HG02870 (cell line): ENCODE measurements at regions not wholly inside any gene's neighbourhood (a gene's known extent, or its start where the extent isn't known, plus 50 kb on each side); places are given as distances from the start of the nearest gene placed in this dataset.

Experiments used
- ATAC-seq: cut with Tn5 transposase; IDR thresholded peaks from one replicate; pipeline ENCODE4 v1.9.1; 2021; ENCODE audit warnings: mild to moderate bottlenecking, moderate library complexity; ENCODE audit not compliant: unreplicated experiment

DNA sequence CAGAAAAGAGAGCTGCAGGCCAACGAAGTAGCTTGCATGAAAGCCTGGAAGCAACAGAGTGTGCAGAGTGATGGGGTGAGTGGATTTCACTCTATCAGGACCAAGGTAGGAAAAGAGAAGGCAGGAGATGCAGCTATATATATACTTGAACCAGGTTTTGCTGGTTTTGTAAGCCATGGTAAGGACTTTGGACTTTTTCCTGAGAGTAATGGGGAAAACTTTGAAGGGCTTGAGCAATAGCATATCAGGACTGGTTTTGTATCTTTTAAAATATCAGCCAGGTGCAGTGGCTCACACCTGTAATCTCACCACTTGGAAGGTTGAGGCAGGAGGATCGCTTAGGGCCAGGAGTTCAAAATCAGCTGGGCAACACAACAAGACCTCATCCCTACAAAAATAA, 120.6 kb upstream of the NRP1 start:
- no peak for ATAC-seq

DNA sequence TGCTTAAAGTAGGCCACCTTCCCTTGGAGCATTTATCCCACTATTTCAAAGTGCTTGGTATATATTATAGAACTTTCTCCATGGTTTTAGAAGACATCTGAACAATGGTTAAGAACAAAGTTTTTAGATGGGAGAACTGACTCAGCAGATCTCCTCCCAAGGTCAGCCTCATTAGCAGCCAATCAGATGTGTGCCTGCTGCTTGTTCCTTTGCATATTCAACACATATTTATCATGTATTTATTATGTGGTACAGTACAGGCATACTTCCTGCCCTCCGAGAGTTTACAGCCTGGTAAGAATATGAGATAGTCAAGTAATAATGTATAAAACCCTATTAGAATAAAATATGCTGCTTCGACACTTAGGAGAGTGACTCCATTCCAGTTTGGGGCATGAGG, 120.1 kb upstream of the NRP1 start:
- ATAC-seq, result no peak

DNA sequence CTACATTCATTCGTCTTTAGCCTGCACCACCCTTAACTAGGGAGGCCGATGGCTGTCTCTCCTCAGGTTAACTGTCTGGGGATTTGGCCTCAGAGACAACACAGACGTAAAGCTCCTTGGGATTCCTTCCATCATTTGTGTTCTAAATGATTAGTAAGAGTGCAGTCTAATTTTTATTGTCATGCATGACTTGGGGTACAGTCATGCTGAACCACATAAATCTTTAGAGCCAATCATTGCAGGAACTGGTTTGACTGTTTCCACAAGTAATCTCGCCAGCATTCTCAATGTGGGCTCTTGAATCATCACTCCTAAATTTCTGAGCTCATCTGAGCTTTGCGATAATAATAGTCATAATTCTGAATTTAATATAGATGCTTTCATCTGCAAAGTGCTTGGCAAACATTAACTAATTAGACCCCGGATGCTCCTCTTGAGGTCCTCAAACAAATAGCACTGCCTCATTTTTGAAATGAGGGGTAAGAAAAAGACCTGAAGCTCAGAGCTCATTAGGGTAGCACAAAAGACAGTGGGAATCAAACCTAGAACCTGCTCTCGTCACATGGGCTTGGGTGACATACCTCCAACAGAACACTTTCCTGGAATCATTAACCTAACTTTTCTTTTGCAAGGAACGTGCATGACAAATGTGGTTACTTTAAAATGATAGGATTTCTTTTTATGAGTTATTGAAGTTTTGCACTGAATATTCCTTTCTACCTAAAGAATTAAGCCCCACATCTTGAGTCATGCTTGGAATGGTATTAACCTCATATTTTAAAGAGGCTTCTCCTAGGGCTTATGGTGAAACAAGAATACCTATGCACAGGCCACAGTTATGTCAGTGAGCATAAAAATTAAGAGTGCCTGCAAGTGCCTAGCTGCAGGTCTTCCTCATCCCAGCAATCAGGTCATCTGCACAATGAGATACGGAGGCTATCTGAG, 118.9 kb upstream of the NRP1 start:
- no peak for ATAC-seq

DNA sequence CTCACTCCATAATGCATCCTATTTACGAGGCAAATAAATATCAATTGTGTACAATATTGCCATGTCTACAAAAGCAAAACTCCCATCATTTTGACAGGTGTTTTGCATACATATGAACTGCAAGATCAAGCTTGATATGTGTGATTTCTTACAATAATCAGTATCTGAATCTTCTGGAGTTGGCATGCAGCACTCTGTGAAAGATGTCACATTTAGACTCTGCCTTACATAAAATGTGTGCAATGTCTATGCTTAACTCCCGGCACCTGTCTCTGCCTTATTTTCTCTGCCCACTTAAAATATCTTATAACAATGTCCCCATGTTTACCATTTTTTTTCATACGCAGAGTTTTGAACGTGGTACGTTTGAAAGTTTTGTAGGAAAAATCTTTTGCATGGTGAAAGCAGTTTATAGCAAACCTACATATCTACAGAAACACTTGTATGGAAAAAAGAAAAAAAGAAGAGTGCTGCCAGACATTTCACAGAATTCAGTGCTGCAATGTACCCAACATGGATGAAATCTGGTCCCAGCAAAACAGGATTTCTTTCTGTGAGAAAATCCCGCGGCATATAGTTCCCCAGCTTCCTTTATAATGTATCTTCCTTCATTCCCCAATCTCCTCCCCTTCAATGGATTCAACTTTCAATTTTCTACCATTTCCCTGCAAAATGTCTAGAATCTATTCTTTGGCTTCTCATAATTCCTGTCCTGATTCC, 114.1 kb upstream of the NRP1 start:
- ATAC-seq, result no peak

DNA sequence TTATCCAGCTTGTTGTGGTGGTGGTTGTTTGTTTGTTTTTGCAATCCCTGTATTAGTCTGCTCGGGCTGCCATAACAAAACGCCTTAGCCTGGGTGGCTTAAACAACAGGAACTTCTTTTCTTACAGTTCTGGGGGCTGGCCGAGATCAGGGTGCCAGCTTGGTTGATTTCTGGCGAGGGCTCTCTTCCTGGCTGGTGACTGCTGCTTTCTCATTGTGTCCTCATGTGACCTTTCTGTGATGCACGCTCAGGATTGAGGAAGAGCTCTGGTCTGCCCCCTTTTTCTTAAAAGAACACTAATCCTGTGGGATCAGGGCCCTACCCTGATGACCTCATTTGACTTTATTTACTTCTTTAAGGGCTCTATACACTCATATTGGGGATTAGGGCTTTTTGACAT, 107.1 kb upstream of the NRP1 start:
- no peak for ATAC-seq

DNA sequence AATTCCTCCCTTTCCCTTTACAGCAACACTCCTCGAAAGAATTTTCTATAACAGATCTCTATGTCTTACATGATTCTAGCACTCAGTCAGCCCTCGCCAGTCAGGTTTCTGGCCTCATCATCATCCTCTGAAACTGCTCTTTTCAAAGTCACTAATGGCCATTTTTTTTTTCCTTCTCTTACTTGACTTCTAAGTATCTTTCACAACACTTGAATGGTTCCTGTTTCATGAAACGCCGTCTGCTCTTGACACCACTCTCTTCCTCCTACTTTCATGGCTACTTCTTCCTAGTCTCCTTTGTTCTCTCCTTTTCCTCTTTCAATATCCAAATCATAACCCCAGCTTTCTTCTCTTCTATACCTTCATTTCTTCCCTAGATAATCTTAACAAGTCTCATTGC, 100.5 kb upstream of the NRP1 start:
- ATAC-seq, result no peak

DNA sequence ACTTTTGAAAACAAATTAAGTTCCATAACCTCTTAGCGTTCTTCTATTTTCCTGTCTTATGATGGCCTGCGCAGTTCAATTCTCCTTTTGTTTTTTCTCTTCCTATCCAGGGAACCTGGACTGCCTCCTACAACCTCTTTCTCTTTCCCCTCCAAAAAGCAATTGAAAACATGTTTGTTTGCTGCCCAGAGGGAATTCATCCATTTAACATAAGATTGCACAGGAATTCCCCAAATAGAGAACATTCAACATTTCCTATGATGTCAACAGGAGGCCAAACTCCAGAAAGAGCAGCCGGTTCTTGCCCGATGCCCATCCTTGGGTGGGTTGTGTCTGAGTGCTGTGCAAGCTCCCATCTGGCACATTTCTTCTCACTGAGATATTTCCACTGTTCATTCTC, 94.2 kb upstream of the NRP1 start:
- no peak for ATAC-seq

DNA sequence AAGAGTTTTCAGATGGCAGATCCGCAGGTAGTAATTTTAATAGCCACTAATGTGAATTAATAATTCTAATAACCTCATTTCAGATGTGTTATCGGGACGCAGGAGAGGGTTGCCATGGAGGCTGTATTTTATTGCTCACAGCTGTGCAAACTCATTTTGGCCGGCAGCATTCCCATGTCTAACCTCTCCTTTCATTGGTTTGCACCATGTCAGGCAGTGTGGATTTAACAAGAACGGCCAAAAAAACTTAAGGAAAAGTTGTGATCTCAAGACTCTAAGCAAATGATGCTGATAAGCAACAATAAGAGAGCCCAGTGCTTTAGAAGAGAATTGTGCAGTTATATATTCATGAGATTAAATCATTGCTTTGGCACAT, 88.7 kb upstream of the NRP1 start:
- ATAC-seq, result no peak

DNA sequence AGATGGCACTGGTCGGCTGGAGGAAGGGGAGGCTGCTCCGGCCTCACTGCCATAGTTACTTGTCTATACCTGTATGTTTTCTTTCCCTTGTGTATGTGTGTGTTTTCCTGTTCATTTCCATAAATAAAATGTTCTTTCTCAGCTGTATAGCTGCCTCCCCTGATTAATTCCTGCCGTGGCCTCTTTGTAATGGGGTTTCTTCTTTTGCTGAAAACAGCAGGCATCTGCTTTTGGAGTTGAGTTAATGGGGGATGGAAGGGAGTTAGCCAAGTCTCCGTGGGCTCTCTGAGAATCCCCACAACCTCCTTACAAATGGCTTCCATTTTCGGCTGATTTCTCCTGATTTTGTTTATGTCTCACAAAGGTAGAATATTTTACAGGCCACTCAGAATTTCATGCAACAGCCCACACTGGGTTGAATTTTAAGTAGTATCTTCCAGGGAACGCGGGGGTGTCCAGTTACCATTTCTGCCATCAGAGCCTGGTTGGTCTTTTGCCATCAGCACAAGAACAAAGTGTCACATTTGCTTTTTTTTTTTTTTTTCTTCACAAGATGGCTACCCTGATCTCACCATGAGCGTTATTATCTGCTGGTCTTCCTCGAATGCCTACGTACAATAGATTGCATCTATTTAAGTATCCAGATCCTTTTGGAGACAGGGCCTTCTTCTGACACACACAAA, 88.1 kb upstream of the NRP1 start:
- ATAC-seq, result no peak

DNA sequence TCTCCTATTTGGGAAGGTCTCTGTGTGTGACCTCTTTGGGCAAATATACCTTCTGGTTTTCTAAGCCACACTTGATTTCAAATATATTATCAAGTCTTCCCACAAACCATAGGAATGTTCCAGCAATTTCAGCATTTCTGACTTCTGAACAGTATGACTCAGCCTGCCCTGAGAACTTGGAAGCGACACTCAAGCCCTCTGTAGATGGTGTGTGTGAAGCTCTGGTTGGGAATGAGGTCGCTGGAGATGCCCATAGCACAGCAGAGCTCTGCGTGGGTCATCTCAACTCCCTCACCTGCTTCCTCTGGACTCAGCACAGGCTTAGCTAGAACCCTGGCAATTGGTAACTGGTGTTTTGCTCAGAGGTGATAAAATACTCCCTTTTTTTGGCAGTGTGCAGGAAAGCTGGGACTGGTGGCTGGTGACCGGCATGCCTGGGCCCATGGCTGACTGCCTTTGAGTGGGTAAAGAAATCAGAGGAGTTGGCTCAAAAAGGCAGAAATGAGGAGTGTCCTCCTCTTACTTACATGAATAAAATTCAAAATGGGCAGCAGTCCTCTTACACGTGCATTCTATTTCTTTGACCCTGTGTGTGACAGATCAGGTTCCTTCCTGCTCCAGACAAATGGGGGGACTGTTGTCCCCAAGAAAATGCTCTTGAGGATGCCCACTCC, 87.5 kb upstream of the NRP1 start:
- no peak for ATAC-seq

DNA sequence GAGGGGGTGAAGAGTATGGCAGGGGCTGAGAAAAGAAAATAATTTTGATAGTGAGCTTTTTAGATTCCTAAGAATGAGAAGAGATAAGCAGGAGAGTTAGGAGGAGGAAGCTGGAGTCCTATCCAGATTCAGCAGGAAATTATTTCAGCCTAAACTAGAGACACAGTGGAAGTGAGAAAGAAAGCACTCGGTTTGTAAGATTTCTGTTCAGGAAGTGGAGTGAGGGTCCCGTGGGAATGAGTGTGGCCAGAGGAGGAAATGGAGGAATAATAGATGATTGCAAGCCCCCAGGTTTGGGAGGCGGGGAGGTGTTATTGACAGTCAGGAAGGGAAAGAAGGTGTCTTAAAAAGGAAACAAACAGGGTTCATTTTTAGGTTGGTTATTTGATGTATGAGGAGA, 84.8 kb upstream of the NRP1 start:
- no peak for ATAC-seq

DNA sequence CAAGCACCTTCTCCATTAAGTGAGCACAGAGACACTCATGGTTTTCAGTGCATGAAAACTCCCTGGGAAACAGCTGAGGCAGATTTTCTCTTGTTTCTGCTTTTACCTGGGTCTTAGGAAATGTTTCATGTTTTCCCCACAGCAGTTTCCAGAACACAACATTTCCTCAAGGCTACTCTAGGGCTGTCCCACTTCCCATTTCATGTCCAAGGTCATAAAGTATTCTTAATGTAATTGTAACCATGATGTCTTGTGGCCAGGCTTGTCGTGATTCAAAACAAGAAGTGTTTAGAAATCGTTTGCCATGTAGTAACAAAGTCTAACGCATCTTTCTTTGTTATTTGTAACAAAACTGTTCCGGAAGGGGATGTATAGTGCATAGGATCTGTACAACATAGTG, 83.8 kb upstream of the NRP1 start:
- ATAC-seq, result no peak

DNA sequence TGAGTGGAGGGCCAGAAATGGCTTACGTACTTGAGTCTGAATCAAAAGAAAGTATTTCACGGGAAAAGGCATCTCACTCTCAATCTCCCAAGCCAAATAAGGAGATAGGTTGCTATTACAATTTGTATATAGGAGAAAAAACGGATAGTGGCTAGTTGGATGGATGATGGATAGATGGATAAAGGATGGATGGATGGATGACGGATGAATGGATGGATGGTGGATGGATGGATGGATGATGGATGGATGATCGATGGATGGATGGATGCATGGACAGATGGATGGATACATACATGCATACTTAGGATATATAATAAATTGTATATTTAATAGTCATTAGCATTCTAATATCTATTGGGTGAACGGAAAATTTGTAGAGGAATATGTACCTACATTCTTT, 82.2 kb upstream of the NRP1 start:
- no peak for ATAC-seq

DNA sequence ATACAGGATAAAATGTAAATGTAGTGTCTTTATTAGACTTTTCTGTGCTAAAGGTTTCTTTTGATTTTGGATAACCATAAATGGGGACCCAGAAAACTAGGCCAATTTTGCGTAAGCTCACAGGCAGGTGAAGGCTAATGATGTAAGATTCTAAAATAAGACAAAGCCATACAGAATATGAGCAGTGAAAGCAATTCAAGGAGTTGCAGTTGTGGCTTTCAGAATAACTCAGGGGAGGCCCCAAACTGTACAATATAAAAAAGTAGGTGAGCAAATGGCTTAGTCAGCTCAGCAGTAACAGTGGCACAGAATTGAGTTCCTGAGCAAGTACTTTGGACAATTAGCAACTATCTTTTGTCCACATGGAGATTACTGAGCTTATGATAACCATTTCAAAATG, 81.7 kb upstream of the NRP1 start:
- ATAC-seq, result peak; percentile 96

DNA sequence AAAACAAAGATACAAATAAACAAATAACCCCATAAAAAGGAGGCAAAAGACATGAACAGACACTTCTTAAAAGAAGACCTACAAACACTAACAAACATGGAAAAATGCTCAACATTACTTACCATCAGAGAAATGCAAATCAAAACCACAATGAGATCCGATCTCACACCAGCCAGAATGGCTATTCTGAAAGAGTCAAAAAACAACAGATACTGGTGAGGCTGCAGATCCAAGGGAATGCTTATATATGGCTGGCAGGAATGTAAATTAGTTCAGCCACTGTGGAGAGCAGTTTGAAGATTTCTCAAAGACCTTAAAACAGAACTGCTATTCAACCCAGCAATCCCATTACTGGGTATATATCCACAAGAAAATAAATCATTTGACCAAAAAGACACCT, 80.4 kb upstream of the NRP1 start:
- ATAC-seq, result no peak

DNA sequence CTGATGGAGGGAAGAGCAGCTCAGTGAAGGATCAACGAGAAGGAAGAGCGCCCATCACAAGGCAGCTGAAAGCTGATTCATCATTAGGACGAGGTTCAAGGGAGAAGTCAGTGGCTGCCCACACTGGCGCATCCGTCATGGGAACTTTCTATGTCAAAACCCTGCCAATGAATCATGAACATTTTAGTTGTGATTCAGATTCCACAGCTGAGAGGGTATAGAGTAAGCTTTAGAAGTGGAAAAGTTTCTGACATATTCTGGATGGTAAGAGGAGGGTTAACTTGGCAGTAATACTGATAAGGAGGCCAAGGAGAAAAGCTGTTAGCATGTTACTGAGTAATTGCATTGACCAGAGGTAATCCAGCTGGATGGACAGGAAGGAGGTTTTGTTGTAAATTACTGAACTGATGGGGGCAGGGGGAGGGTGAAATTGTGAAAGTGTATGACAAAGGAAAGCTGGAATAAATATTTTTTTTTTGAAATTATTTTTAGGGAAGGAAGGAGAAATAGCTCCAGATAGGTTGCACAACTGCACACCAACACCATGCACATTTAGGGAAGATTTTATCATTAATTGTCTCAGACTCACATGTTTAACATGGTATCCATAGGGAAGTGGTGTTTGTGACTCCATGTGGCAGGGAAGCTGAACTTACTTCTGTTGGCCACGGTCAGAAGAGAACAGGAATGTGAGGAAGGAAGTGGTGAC, 78.3 kb upstream of the NRP1 start:
- ATAC-seq, result no peak

DNA sequence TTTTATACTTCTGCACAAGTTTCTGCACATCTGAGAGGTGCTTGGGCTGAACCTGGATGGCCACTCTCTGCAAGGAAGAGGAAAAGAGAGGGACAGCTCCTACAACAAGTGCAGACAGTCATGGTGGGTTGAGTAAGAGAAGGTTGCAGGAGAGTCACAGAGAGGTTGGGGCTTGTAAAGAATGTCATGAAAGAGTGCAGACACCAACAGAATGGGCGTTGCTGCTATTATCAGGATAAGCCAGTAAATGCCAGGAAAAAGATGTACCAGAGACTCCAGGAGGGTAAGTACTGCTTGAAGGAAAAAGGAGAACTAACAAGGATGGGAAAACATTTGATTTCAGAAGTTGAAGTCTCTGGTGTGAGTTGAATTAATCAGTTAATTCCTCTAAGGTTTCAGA, 77.8 kb upstream of the NRP1 start:
- ATAC-seq, result no peak

DNA sequence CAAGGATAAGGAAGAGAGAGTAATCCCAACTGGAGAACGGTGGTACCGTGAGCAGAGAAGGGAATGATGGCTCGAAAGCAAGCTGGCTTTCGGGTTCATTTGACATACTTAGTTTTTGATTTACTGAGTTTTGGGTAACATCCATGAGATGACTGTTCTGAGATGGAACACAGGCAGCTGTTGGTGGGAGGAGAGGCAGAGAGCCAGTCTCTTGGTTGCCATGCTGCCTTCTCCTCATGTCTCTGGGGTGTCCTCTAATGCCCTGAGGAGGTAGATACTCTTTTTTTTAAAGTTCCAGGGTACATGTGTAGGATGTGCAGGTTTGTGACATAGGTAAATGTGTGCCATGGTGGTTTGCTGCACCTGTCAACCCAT, 76.4 kb upstream of the NRP1 start:
- no peak for ATAC-seq

DNA sequence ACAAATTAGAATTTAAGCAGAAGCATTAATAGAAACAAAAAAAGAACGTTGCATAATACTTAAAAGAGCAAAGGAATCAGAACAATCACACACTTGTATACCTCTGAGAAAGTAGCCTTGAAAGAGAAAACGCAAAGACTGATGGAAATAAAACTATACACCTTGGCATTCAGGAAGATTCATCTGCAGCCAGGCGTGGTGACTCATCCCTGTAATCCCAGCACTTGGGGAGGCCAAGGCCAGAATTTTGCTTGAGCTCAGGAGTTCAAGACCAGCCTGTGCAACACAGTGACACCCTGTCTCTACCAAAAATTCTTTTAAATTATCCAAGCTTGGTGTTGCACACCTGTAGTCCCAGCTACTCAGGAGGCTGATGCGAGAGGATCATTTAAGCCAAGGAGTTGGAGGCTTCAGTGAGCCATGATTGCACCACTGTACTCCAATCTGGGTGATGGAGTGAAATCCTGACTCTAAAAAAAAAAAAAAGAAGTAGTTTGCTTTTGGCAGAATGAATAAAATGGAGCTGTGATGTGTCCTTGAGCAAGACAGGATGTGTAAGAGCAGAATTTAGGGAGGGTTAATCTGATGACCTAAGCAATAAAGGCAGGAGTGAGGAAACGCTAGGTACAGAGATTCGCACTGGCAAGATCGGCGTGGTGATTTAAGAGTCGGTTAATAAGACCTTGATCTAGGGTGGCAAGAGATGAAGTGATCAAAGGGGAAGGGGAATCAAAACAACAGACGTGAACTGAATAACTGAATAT, 75.8 kb upstream of the NRP1 start:
- ATAC-seq, result no peak

DNA sequence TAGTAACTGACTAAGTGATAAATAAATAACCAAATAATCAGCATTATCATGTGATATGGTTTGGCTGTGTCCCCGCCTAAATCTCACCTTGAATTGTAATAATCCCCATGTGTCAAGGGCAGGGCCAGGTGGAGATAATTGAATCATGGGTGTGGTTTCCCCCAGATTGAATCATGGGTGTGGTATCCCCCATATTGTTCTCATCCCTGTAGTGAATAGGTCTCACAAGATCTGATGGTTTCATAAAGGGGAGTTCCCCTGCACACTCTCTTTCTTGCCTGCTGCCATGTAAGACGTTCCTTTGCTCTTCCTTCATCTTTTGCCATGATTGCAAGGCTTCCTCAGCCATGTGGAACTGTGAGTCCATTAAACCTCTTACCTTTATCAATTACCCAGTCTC, 72.1 kb upstream of the NRP1 start:
- ATAC-seq, result no peak
